Suprapubic skin (tissue), 4 donors: ENCODE measurements at regions not wholly inside any gene's neighbourhood (a gene's known extent, or its start where the extent isn't known, plus 50 kb on each side); places are given as distances from the start of the nearest gene placed in this dataset.

Experiments used
- DNase-seq, 2 donors: peaks; one replicate each; pipeline ENCODE4 v3.0.0-alpha.2; 2019; ENCODE audit warnings: low spot score in 2 of 2
- H3K27ac ChIP-seq: fragments of 200-600 bp; sonication (generic); one replicate; pipeline ENCODE4 v1.5.1; 2019
- H3K27me3 ChIP-seq: fragments of 200-600 bp; sonication (generic); one replicate; pipeline ENCODE4 v1.5.1; 2019
- H3K36me3 ChIP-seq: fragments of 200-600 bp; sonication (generic); one replicate; pipeline ENCODE4 v1.5.1; 2019
- H3K4me1 ChIP-seq: fragments of 200-600 bp; sonication (generic); one replicate; pipeline ENCODE4 v1.5.1; 2019
- H3K4me3 ChIP-seq: fragments of 200-600 bp; sonication (generic); one replicate; pipeline ENCODE4 v1.5.1; 2019; ENCODE audit warnings: mild to moderate bottlenecking
- H3K9me3 ChIP-seq: fragments of 200-600 bp; sonication (generic); one replicate; pipeline ENCODE4 v1.5.1; 2019
- CTCF ChIP-seq, 2 donors: fragments of 200-600 bp in 1 of 2; fragments of 450-650 bp in 1 of 2; sonication (generic) in 1 of 2; IDR thresholded peaks; one replicate each; pipeline ENCODE4 v1.5.1; 2016 to 2019; ENCODE audit warnings: antibody characterized with exemption in 2 of 2, mild to moderate bottlenecking in 1 of 2, moderate library complexity in 1 of 2
- EP300 ChIP-seq: sonication (generic); formaldehyde crosslinking; IDR thresholded peaks from one replicate; pipeline ENCODE4 v1.6.1; 2017; ENCODE audit warnings: antibody characterized with exemption
- POLR2A ChIP-seq, 2 donors: fragments of 450-650 bp; IDR thresholded peaks; one replicate each; pipeline ENCODE4 v1.6.1; 2017; ENCODE audit warnings: antibody characterized with exemption in 2 of 2, mild to moderate bottlenecking in 2 of 2, moderate library complexity in 2 of 2
- POLR2AphosphoS5 ChIP-seq, 3 donors: sonication (generic); formaldehyde crosslinking; IDR thresholded peaks; one replicate each; pipeline ENCODE4 v1.6.1; 2017; ENCODE audit warnings: antibody characterized with exemption in 3 of 3
- WGBS: methylation state at CpG from one replicate; pipeline ENCODE4 v1.1.5; 2018; 5-methylcytosine and 5-hydroxymethylcytosine counted together

- no peaks in the 10 kb centered on the region for H3K4me1 ChIP-seq
- no peak for DNase-seq
- no peak overlapping the region for H3K4me3 ChIP-seq
- WGBS = 72% methylated on average over 4 of the region's 4 CpGs
- TF ChIP-seq POLR2A (IDR thresholded peaks at IDR 0.05) = no peak
- TF ChIP-seq EP300 = no peak
- no peak for TF ChIP-seq CTCF (IDR thresholded peaks at IDR 0.05)
- TF ChIP-seq POLR2AphosphoS5 (IDR thresholded peaks at IDR 0.05) = no peak
- H3K9me3 ChIP-seq = no peaks in the 10 kb centered on the region
- H3K36me3 ChIP-seq = no peaks in the 10 kb centered on the region
- H3K27me3 ChIP-seq = no peaks in the 10 kb centered on the region
- H3K27ac ChIP-seq = no peak overlapping the region
Measured at GRCh38 chr13:38635030-38635429, 51.8 kb upstream of the FREM2 start.

- no peaks in the 10 kb centered on the region for H3K4me1 ChIP-seq
- DNase-seq = no peak
- no peaks in the 10 kb centered on the region for H3K9me3 ChIP-seq
- no peak for TF ChIP-seq CTCF (IDR thresholded peaks at IDR 0.05)
- TF ChIP-seq POLR2A (IDR thresholded peaks at IDR 0.05) = no peak
- no peak for TF ChIP-seq EP300
- no peak for TF ChIP-seq POLR2AphosphoS5 (IDR thresholded peaks at IDR 0.05)
- H3K36me3 ChIP-seq = no peaks in the 10 kb centered on the region
- WGBS = 41% methylated on average over 3 of the region's 3 CpGs
- no peak overlapping the region for H3K27ac ChIP-seq
- no peak overlapping the region for H3K4me3 ChIP-seq
- no peaks in the 10 kb centered on the region for H3K27me3 ChIP-seq
Measured at GRCh38 chr13:38636073-38636472, 50.8 kb upstream of the FREM2 start.

- Histone ChIP-seq H3K4me1 (no peaks in the 10 kb centered on the region), H3K9me3 (no peaks in the 10 kb centered on the region), H3K27ac (no peak overlapping the region), H3K27me3 (no peaks in the 10 kb centered on the region), H3K36me3 (no peaks in the 10 kb centered on the region), H3K4me3 (no peak overlapping the region)
- WGBS = 34% methylated on average over 2 of the region's 2 CpGs
- TF ChIP-seq CTCF (IDR thresholded peaks at IDR 0.05) (no peak), POLR2AphosphoS5 (IDR thresholded peaks at IDR 0.05) (no peak), EP300 (no peak), POLR2A (IDR thresholded peaks at IDR 0.05) (no peak)
- DNase-seq = no peak
Measured at GRCh38 chr13:38636761-38637160, 50.1 kb upstream of the FREM2 start.
